ENCODE measurements at regions not wholly inside any gene's neighbourhood (a gene's known extent, or its start where the extent isn't known, plus 50 kb on each side); places are given as distances from the start of the nearest gene placed in this dataset.

- H3K14ac ChIP-seq (replicated peaks; ENCODE audit: low read depth, low read length) = no peak overlapping the region
- no peaks in the 10 kb centered on the region for H3K9me1 ChIP-seq (ENCODE audit: insufficient read depth, low read length)
- no peak overlapping the region for H4K5ac ChIP-seq (ENCODE audit: low read depth, low read length)
- no peak overlapping the region for H2AFZ ChIP-seq (replicated peaks; ENCODE audit: low read length, poor library complexity)
- ChIA-PET CTCF (no interaction called here), POLR2A (ENCODE audit: unreplicated experiment) (no interaction called here)
- no peaks in the 10 kb centered on the region for H3K4me1 ChIP-seq (ENCODE audit: control insufficient read depth, insufficient read depth, low read length)
- H3K4me2 ChIP-seq (ENCODE audit: low read depth, low read length) = no peak overlapping the region
- H3K36me3 ChIP-seq (ENCODE audit: control insufficient read depth, insufficient read depth, low read length) = no peaks in the 10 kb centered on the region
- H3K56ac ChIP-seq (ENCODE audit: extremely low read depth, insufficient read depth, low read length) = no peak overlapping the region
- no peak overlapping the region for H3K4me3 ChIP-seq (ENCODE audit: insufficient read depth, low read depth, low read length)
- H3K9me3 ChIP-seq (ENCODE audit: control insufficient read depth, insufficient read depth, low read length) = no peaks in the 10 kb centered on the region
- no peak overlapping the region for H3K23ac ChIP-seq (ENCODE audit: low read depth, low read length)
- H2BK5ac ChIP-seq (ENCODE audit: low read depth, low read length, poor library complexity, severe bottlenecking) = no peak overlapping the region
- peak; percentile 42 for DNase-seq
- H4K91ac ChIP-seq (ENCODE audit: insufficient read depth, low read depth, low read length) = no peak overlapping the region
- no peaks in the 10 kb centered on the region for H4K20me1 ChIP-seq (ENCODE audit: insufficient read depth, low read length)
- H2AK9ac ChIP-seq (replicated peaks; ENCODE audit: low read depth, low read length, poor library complexity) = no peak overlapping the region
- TF ChIP-seq POLR2A (IDR thresholded peaks at IDR 0.05; ENCODE audit: low read depth, low read length) (no peak), RFX5 (IDR thresholded peaks at IDR 0.05; ENCODE audit: low read depth, low read length) (no peak), MAZ (IDR thresholded peaks at IDR 0.05; ENCODE audit: borderline replicate concordance, low read depth, low read length) (no peak), RCOR1 (IDR thresholded peaks at IDR 0.05; ENCODE audit: insufficient replicate concordance, low read length) (no peak), CEBPB (IDR thresholded peaks at IDR 0.05; ENCODE audit: low read depth, low read length) (peak; percentile 62)
- H2AK5ac ChIP-seq (ENCODE audit: low read depth, low read length) = no peak overlapping the region
- no peak overlapping the region for H4K8ac ChIP-seq (ENCODE audit: low read depth in 2 of 2, low read length in 2 of 2)
- no peak overlapping the region for H3K18ac ChIP-seq (ENCODE audit: low read depth, low read length)
- H3K27ac ChIP-seq (ENCODE audit: insufficient read depth, low read length) = no peak overlapping the region
- WGBS, 2 experiments (ENCODE audit: extremely low coverage in 2 of 2, insufficient read length in 1 of 2) = no CpG with 5 or more reads among the region's 2 CpGs
- dilution Hi-C loops (cut with HindIII; ENCODE audit: low sequenced_read_pairs, unreplicated experiment) = no loop called here
- no peak overlapping the region for H2BK15ac ChIP-seq (ENCODE audit: low read depth, low read length)
- no peak overlapping the region for H2BK20ac ChIP-seq (ENCODE audit: low read depth, low read length)
- no peak for ATAC-seq (ENCODE audit: low read depth)
- no peak overlapping the region for H2BK120ac ChIP-seq (ENCODE audit: low read depth, low read length)
- H3K79me1 ChIP-seq (ENCODE audit: low read depth in 1 of 2, low read length in 2 of 2) = no peaks in the 10 kb centered on the region
- BruUV-seq (replicated peaks) = no TSS peak
- H3K27me3 ChIP-seq (ENCODE audit: control insufficient read depth, insufficient read depth, low read length) = no peaks in the 10 kb centered on the region
- in situ Hi-C loops (cut with MboI; ENCODE audit: low sequenced_read_pairs) = no loop called here
- no peak overlapping the region for H3K4ac ChIP-seq (ENCODE audit: low read depth, low read length)
- intact Hi-C loops (cut with micrococcal nuclease) = no loop called here
- no peak overlapping the region for H3K9ac ChIP-seq (ENCODE audit: low read depth, low read length)
Observed at GRCh38 chr13:64553411-64554129, 2676.6 kb downstream of the PCDH9 start.
